GM19467 (cell line): ENCODE measurements at regions not wholly inside any gene's neighbourhood (a gene's known extent, or its start where the extent isn't known, plus 50 kb on each side); places are given as distances from the start of the nearest gene placed in this dataset.
"Not testable (repeated sequence)": the region's sequence is repeated elsewhere in the genome, so short reads cannot be mapped to it uniquely, and the experiment has no call there.

Experiments
- ATAC-seq: cut with Tn5 transposase; IDR thresholded peaks from one replicate; pipeline ENCODE4 v1.9.1; 2021; ENCODE audit warnings: mild to moderate bottlenecking, moderate library complexity; ENCODE audit not compliant: unreplicated experiment

GRCh38 chr13:50651922-50652321, 191.6 kb downstream of the DLEU7 start:
- ATAC-seq: no peak

- no peak for ATAC-seq
Measured at GRCh38 chr13:50654331-50654730, 189.2 kb downstream of the DLEU7 start.

GRCh38 chr13:50661881-50662280, 181.6 kb downstream of the DLEU7 start:
- ATAC-seq: not testable (repeated sequence)

- no peak for ATAC-seq
Measured at GRCh38 chr13:50664951-50665350, 178.5 kb downstream of the DLEU7 start.

- no peak for ATAC-seq
Measured at GRCh38 chr13:50668049-50668448, 175.4 kb downstream of the DLEU7 start.

- no peak for ATAC-seq
Measured at GRCh38 chr13:50668691-50669271, 174.7 kb downstream of the DLEU7 start.

- ATAC-seq: no peak
Measured at GRCh38 chr13:50670272-50670671, 173.2 kb downstream of the DLEU7 start.

- no peak for ATAC-seq
Measured at GRCh38 chr13:50670847-50671496, 172.5 kb downstream of the DLEU7 start.

- no peak for ATAC-seq
Measured at GRCh38 chr13:50671497-50671850, 172.0 kb downstream of the DLEU7 start.

- no peak for ATAC-seq
Measured at GRCh38 chr13:50672025-50672424, 171.5 kb downstream of the DLEU7 start.

- no peak for ATAC-seq
Measured at GRCh38 chr13:50675651-50676050, 167.8 kb downstream of the DLEU7 start.

GRCh38 chr13:50676602-50677001, 166.9 kb downstream of the DLEU7 start:
- ATAC-seq: no peak

- no peak for ATAC-seq
Measured at GRCh38 chr13:50677258-50677657, 166.2 kb downstream of the DLEU7 start.

GRCh38 chr13:50677687-50678463, 165.6 kb downstream of the DLEU7 start:
- ATAC-seq: no peak

- no peak for ATAC-seq
Measured at GRCh38 chr13:50678464-50679162, 164.9 kb downstream of the DLEU7 start.

GRCh38 chr13:50679321-50679720, 164.2 kb downstream of the DLEU7 start:
- no peak for ATAC-seq

GRCh38 chr13:50682002-50682401, 161.5 kb downstream of the DLEU7 start:
- no peak for ATAC-seq

GRCh38 chr13:50682966-50683365, 160.5 kb downstream of the DLEU7 start:
- ATAC-seq: no peak

GRCh38 chr13:50684366-50684765, 159.1 kb downstream of the DLEU7 start:
- ATAC-seq: no peak

- no peak for ATAC-seq
Measured at GRCh38 chr13:50685491-50685890, 158.0 kb downstream of the DLEU7 start.

GRCh38 chr13:50685956-50686355, 157.5 kb downstream of the DLEU7 start:
- ATAC-seq: no peak

GRCh38 chr13:50686551-50686950, 156.9 kb downstream of the DLEU7 start:
- ATAC-seq: no peak
